HCT116 (cell line): ENCODE measurements at regions not wholly inside any gene's neighbourhood (a gene's known extent, or its start where the extent isn't known, plus 50 kb on each side); places are given as distances from the start of the nearest gene placed in this dataset.

Experiments
- ATAC-seq: fragments of 200-7000 bp; cut with Tn5 transposase; 2 replicates; pipeline ENCODE4 v1.9.1; 2020; ENCODE audit warnings: mild to moderate bottlenecking, moderate library complexity
- BruUV-seq: library from RNA; stranded (reverse); fragments of 400-500 nt; replicated peaks from 2 replicates; lab custom pipeline; 2021; lab: Mats Ljungman, UMichigan
- CTCF ChIA-PET: fragments of 300-600 bp; sonication (Branson Sonifier 250); formaldehyde crosslinking; loops from one replicate; lab custom pipeline; 2021; ENCODE audit warnings: antibody characterized with exemption; lab: Charles Lee
- POLR2A ChIA-PET: fragments of 300-600, 350-600 bp; sonication (Branson Sonifier 250); formaldehyde crosslinking; loops from one replicate; lab custom pipeline; 2021; ENCODE audit warnings: antibody characterized with exemption; lab: Charles Lee
- RAD21 ChIA-PET, 2 experiments: fragments of 300-600 bp; sonication (Branson Sonifier 250); formaldehyde crosslinking; loops; one replicate each; lab custom pipeline; 2023; ENCODE audit warnings: low total read pairs in 2 of 2; ENCODE audit not compliant: uncharacterized antibody in 2 of 2, unreplicated experiment in 2 of 2, low non-redundant PET in 1 of 2; lab: Charles Lee
- DNase-seq: peaks from one replicate; pipeline ENCODE4 v3.0.0-alpha.2; 2010; ENCODE audit warnings: low read depth, low spot score
- H2AFZ ChIP-seq: fragments of 200-600 bp; shearing (Covaris generic), sonication (generic); 2 replicates; pipeline ENCODE4 v1.6.1; 2017; ENCODE audit warnings: low read depth, mixed run types, mixed read lengths, antibody characterized with exemption, low read length; ENCODE audit not compliant: poor library complexity, severe bottlenecking
- H3K27ac ChIP-seq: 2 replicates; pipeline ENCODE4 v1.5.1; 2012; ENCODE audit warnings: low read depth, low read length
- H3K27me3 ChIP-seq: fragments of 200-600 bp; sonication (generic); 2 replicates; pipeline ENCODE4 v1.6.1; 2016; ENCODE audit warnings: mixed run types, low read length, mixed read lengths; ENCODE audit not compliant: insufficient read depth
- H3K36me3 ChIP-seq, 2 experiments: fragments of 200-500 bp in 1 of 2; fragments of 200-600 bp in 1 of 2; sonication (Bioruptor generic) in 1 of 2; sonication (generic) in 1 of 2; 2 replicates each; pipeline versions ENCODE4 v1.5.1 to v1.6.1; 2014 to 2016; ENCODE audit warnings: low read length in 2 of 2, inconsistent platforms in 1 of 2, mixed read lengths in 1 of 2, mixed run types in 1 of 2; ENCODE audit not compliant: insufficient read depth in 2 of 2, control insufficient read depth in 1 of 2
- H3K4me1 ChIP-seq, 2 experiments: fragments of 200-600 bp in 1 of 2; sonication (generic) in 1 of 2; 2 replicates each; pipeline versions ENCODE4 v1.5.1 to v1.6.1; 2012 to 2017; ENCODE audit warnings: low read length in 2 of 2, inconsistent platforms in 1 of 2, mild to moderate bottlenecking in 1 of 2, mixed read lengths in 1 of 2, mixed run types in 1 of 2, moderate library complexity in 1 of 2; ENCODE audit not compliant: insufficient read depth in 2 of 2, control insufficient read depth in 1 of 2
- H3K4me2 ChIP-seq: fragments of 200-600 bp; sonication (generic); 2 replicates; pipeline ENCODE4 v1.6.1; 2017; ENCODE audit warnings: mixed run types, low read length, mixed read lengths
- H3K4me3 ChIP-seq, 2 experiments: fragments of 200-600 bp in 1 of 2; sonication (generic) in 1 of 2; replicated peaks in 1 of 2; 2 replicates each; pipeline ENCODE4 v1.5.1; 2011 to 2016; ENCODE audit warnings: low read length in 2 of 2, control low read depth in 1 of 2, low read depth in 1 of 2, mild to moderate bottlenecking in 1 of 2, mixed read lengths in 1 of 2, mixed run types in 1 of 2
- H3K79me2 ChIP-seq: fragments of 200-600 bp; sonication (generic); 2 replicates; pipeline ENCODE4 v1.6.1; 2017; ENCODE audit warnings: mild to moderate bottlenecking, mixed run types, low read length, moderate library complexity, mixed read lengths; ENCODE audit not compliant: insufficient read depth
- H3K9ac ChIP-seq: fragments of 200-600 bp; sonication (generic); 2 replicates; pipeline ENCODE4 v1.6.1; 2016; ENCODE audit warnings: low read length, mixed read lengths
- H3K9me2 ChIP-seq: fragments of 200-600 bp; sonication (generic), shearing (Covaris generic); 2 replicates; pipeline ENCODE4 v1.6.1; 2017; ENCODE audit warnings: mixed run types, mild to moderate bottlenecking, moderate library complexity; ENCODE audit not compliant: insufficient read depth
- H3K9me3 ChIP-seq, 2 experiments: fragments of 200-500 bp in 1 of 2; fragments of 200-600 bp in 1 of 2; sonication (Bioruptor generic) in 1 of 2; sonication (generic) in 1 of 2; 2 replicates each; pipeline ENCODE4 v1.6.1; 2014 to 2017; ENCODE audit warnings: low read length in 2 of 2, mixed read lengths in 2 of 2, inconsistent platforms in 1 of 2, low read depth in 1 of 2, mild to moderate bottlenecking in 1 of 2, mixed run types in 1 of 2, moderate library complexity in 1 of 2; ENCODE audit not compliant: control insufficient read depth in 1 of 2, insufficient read depth in 1 of 2
- H4K20me1 ChIP-seq: fragments of 200-600 bp; sonication (generic), shearing (Covaris generic); 2 replicates; pipeline ENCODE4 v1.6.1; 2017; ENCODE audit warnings: mixed run types, mild to moderate bottlenecking, moderate library complexity; ENCODE audit not compliant: insufficient read depth
- CEBPB ChIP-seq: IDR thresholded peaks from 2 replicates; pipeline ENCODE4 v1.6.1; 2012; ENCODE audit warnings: low read depth
- EGR1 ChIP-seq: IDR thresholded peaks from 2 replicates; pipeline ENCODE4 v1.6.1; 2012; ENCODE audit warnings: low read depth
- ELF1 ChIP-seq: IDR thresholded peaks from 2 replicates; pipeline ENCODE4 v1.6.1; 2012; ENCODE audit warnings: low read depth, borderline replicate concordance
- EZH2 ChIP-seq: fragments of 200-600 bp; sonication (generic); IDR thresholded peaks from 2 replicates; pipeline ENCODE4 v1.6.1; 2017; ENCODE audit warnings: antibody characterized with exemption, mixed run types
- EZH2phosphoT487 ChIP-seq: fragments of 200-600 bp; IDR thresholded peaks from 2 replicates; pipeline ENCODE4 v1.6.1; 2018; ENCODE audit warnings: antibody characterized with exemption, borderline replicate concordance
- JUND ChIP-seq: IDR thresholded peaks from 2 replicates; pipeline ENCODE4 v1.6.1; 2012
- POLR2A ChIP-seq: IDR thresholded peaks from 2 replicates; pipeline ENCODE4 v1.7.0; 2011; ENCODE audit warnings: borderline replicate concordance; ENCODE audit not compliant: insufficient read depth, insufficient read length; ENCODE audit errors: extremely low read depth
- RAD21 ChIP-seq: IDR thresholded peaks from 2 replicates; pipeline ENCODE4 v1.6.1; 2012; ENCODE audit warnings: low read depth, mild to moderate bottlenecking
- SIN3A ChIP-seq: IDR thresholded peaks from 2 replicates; pipeline ENCODE4 v1.6.1; 2012; ENCODE audit warnings: low read depth
- SP1 ChIP-seq: IDR thresholded peaks from 2 replicates; pipeline ENCODE4 v1.6.1; 2012; ENCODE audit warnings: low read depth
- SRF ChIP-seq: IDR thresholded peaks from 2 replicates; pipeline ENCODE4 v1.6.1; 2012; ENCODE audit warnings: low read depth
- TCF7L2 ChIP-seq: IDR thresholded peaks from 2 replicates; pipeline ENCODE4 v1.7.0; 2011; ENCODE audit warnings: borderline replicate concordance, inconsistent platforms; ENCODE audit not compliant: insufficient read depth, insufficient read length; ENCODE audit errors: extremely low read depth
- YY1 ChIP-seq: IDR thresholded peaks from 2 replicates; pipeline ENCODE4 v1.6.1; 2011; ENCODE audit warnings: low read length, low read depth, moderate library complexity, mild to moderate bottlenecking; ENCODE audit not compliant: insufficient replicate concordance; ENCODE audit errors: extremely low read depth
- intact Hi-C: fragments of 100-400 bp; cut with micrococcal nuclease; formaldehyde crosslinking; loops from 2 replicates; pipeline ENCODE4 v1.10.0; 2022
- TF ChIP-seq, protein P1 (sequence below): IDR thresholded peaks from 2 replicates; pipeline ENCODE4 v1.6.1; 2012; ENCODE audit warnings: low read depth
- TF ChIP-seq, protein P2 (sequence below): IDR thresholded peaks from 2 replicates; pipeline ENCODE4 v1.6.1; 2012
- TF ChIP-seq, protein P3 (sequence below), 3 experiments: fragments of 200-600 bp in 1 of 3; sonication (generic) in 1 of 3; IDR thresholded peaks in 2 of 3; conservative IDR thresholded peaks in 1 of 3; 2 replicates each; pipeline ENCODE4 v1.5.1; 2012 to 2017; ENCODE audit warnings: low read depth in 2 of 3, low read length in 2 of 3, antibody characterized with exemption in 1 of 3, borderline replicate concordance in 1 of 3, control low read depth in 1 of 3, mild to moderate bottlenecking in 1 of 3, mixed read lengths in 1 of 3, mixed run types in 1 of 3, moderate library complexity in 1 of 3; ENCODE audit not compliant: insufficient read depth in 1 of 3
- TF ChIP-seq, protein P4 (sequence below): IDR thresholded peaks from 2 replicates; pipeline ENCODE4 v1.6.1; 2011; ENCODE audit warnings: mild to moderate bottlenecking, low read length, moderate library complexity; ENCODE audit not compliant: insufficient replicate concordance; ENCODE audit errors: extremely low read depth

DNA sequence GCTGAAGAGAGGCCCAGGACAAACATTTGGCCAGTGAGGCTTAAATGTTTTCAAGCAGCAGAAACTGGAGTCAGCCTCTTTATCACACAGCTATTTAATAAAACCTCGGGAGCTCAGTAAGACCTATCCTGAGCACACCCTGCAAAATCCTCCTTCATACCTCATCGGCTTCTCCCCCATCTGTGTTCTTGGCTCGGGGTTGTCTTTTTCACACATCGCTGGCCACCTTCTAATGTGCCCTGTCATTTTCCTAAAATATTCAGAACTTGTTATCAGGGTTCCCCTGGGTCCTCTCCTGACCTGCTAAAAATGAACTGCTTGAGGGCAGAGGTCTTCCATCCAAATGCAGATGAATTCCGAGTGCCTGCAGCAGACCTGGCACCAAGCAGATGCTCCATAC, 310.3 kb upstream of the AKR1E2 start:
- no peak overlapping the region for H2AFZ ChIP-seq
- intact Hi-C loops: loop anchor here (10.0 kb wide), 1 partner anchor 1321 kb away; no protein-coding TSS in a partner anchor
- ChIA-PET POLR2A (no interaction called here), CTCF (no interaction called here), RAD21 (no interaction called here)
- H3K27me3 ChIP-seq: no peaks in the 10 kb centered on the region
- H3K9me2 ChIP-seq: no peaks in the 10 kb centered on the region
- no peaks in the 10 kb centered on the region for H3K9me3 ChIP-seq
- DNase-seq (no peak), ATAC-seq (no peak)
- no peak overlapping the region for H3K9ac ChIP-seq
- no peaks in the 10 kb centered on the region for H3K79me2 ChIP-seq
- peaks cover 0 to 5% of the 10 kb centered on the region in 2 experiments; a peak in 1 of 4 replicates for H3K4me1 ChIP-seq
- H3K4me2 ChIP-seq: no peak overlapping the region
- no peak overlapping the region for H3K27ac ChIP-seq
- H3K36me3 ChIP-seq: no peaks in the 10 kb centered on the region
- no peaks in the 10 kb centered on the region for H4K20me1 ChIP-seq
- TF ChIP-seq YY1 (no peak), SIN3A (no peak), JUND (no peak), SP1 (no peak), RAD21 (no peak), EZH2phosphoT487 (no peak), TCF7L2 (no peak), SRF (no peak), CEBPB (no peak), EGR1 (no peak), EZH2 (no peak), ELF1 (no peak), POLR2A (no peak)
- TF ChIP-seq, protein P1, sequence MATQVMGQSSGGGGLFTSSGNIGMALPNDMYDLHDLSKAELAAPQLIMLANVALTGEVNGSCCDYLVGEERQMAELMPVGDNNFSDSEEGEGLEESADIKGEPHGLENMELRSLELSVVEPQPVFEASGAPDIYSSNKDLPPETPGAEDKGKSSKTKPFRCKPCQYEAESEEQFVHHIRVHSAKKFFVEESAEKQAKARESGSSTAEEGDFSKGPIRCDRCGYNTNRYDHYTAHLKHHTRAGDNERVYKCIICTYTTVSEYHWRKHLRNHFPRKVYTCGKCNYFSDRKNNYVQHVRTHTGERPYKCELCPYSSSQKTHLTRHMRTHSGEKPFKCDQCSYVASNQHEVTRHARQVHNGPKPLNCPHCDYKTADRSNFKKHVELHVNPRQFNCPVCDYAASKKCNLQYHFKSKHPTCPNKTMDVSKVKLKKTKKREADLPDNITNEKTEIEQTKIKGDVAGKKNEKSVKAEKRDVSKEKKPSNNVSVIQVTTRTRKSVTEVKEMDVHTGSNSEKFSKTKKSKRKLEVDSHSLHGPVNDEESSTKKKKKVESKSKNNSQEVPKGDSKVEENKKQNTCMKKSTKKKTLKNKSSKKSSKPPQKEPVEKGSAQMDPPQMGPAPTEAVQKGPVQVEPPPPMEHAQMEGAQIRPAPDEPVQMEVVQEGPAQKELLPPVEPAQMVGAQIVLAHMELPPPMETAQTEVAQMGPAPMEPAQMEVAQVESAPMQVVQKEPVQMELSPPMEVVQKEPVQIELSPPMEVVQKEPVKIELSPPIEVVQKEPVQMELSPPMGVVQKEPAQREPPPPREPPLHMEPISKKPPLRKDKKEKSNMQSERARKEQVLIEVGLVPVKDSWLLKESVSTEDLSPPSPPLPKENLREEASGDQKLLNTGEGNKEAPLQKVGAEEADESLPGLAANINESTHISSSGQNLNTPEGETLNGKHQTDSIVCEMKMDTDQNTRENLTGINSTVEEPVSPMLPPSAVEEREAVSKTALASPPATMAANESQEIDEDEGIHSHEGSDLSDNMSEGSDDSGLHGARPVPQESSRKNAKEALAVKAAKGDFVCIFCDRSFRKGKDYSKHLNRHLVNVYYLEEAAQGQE: no peak
- TF ChIP-seq, protein P2, sequence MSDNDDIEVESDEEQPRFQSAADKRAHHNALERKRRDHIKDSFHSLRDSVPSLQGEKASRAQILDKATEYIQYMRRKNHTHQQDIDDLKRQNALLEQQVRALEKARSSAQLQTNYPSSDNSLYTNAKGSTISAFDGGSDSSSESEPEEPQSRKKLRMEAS: no peak
- TF ChIP-seq, protein P3, sequence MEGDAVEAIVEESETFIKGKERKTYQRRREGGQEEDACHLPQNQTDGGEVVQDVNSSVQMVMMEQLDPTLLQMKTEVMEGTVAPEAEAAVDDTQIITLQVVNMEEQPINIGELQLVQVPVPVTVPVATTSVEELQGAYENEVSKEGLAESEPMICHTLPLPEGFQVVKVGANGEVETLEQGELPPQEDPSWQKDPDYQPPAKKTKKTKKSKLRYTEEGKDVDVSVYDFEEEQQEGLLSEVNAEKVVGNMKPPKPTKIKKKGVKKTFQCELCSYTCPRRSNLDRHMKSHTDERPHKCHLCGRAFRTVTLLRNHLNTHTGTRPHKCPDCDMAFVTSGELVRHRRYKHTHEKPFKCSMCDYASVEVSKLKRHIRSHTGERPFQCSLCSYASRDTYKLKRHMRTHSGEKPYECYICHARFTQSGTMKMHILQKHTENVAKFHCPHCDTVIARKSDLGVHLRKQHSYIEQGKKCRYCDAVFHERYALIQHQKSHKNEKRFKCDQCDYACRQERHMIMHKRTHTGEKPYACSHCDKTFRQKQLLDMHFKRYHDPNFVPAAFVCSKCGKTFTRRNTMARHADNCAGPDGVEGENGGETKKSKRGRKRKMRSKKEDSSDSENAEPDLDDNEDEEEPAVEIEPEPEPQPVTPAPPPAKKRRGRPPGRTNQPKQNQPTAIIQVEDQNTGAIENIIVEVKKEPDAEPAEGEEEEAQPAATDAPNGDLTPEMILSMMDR (IDR thresholded peaks at IDR 0.05 in 2 of 3, conservative IDR thresholded peaks at IDR 0.05 in 1 of 3; ENCODE audit: borderline replicate concordance in 1 of 3, insufficient read depth in 1 of 3, low read depth in 2 of 3, low read length in 2 of 3): no peak
- TF ChIP-seq, protein P4, sequence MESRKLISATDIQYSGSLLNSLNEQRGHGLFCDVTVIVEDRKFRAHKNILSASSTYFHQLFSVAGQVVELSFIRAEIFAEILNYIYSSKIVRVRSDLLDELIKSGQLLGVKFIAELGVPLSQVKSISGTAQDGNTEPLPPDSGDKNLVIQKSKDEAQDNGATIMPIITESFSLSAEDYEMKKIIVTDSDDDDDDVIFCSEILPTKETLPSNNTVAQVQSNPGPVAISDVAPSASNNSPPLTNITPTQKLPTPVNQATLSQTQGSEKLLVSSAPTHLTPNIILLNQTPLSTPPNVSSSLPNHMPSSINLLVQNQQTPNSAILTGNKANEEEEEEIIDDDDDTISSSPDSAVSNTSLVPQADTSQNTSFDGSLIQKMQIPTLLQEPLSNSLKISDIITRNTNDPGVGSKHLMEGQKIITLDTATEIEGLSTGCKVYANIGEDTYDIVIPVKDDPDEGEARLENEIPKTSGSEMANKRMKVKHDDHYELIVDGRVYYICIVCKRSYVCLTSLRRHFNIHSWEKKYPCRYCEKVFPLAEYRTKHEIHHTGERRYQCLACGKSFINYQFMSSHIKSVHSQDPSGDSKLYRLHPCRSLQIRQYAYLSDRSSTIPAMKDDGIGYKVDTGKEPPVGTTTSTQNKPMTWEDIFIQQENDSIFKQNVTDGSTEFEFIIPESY: no peak
- no peak overlapping the region for H3K4me3 ChIP-seq
- no TSS peak for BruUV-seq
